ENCODE measurements at regions not wholly inside any gene's neighbourhood (a gene's known extent, or its start where the extent isn't known, plus 50 kb on each side); places are given as distances from the start of the nearest gene placed in this dataset.

DNA sequence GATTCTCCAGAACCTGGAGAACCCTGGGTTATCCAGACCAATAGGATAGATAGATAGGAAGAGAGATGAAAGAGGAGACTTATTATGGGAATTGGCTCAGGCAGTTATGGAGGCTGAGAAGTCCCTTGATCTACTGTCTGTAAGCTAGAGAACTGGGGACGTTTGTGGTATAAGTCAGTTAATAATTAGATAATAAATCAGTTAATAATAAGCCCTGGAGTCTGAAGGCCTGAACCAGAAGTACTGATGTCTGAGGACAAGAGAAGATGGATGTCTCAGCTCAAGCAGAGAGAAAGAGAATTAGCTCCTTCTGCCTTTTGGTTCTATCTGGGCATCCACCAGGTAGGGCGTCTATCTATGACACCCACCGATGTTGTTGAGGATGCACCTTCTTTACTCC, 72.9 kb upstream of the SLC22A23 start:
- TF ChIP-seq, protein P1, sequence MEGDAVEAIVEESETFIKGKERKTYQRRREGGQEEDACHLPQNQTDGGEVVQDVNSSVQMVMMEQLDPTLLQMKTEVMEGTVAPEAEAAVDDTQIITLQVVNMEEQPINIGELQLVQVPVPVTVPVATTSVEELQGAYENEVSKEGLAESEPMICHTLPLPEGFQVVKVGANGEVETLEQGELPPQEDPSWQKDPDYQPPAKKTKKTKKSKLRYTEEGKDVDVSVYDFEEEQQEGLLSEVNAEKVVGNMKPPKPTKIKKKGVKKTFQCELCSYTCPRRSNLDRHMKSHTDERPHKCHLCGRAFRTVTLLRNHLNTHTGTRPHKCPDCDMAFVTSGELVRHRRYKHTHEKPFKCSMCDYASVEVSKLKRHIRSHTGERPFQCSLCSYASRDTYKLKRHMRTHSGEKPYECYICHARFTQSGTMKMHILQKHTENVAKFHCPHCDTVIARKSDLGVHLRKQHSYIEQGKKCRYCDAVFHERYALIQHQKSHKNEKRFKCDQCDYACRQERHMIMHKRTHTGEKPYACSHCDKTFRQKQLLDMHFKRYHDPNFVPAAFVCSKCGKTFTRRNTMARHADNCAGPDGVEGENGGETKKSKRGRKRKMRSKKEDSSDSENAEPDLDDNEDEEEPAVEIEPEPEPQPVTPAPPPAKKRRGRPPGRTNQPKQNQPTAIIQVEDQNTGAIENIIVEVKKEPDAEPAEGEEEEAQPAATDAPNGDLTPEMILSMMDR (IDR thresholded peaks at IDR 0.05 in 2 of 3, conservative IDR thresholded peaks at IDR 0.05 in 1 of 3; ENCODE audit: control insufficient read depth in 2 of 3, extremely low read depth in 1 of 3, insufficient read depth in 1 of 3, low read depth in 3 of 3, low read length in 3 of 3), result no peak
- TF ChIP-seq SMC3 (IDR thresholded peaks at IDR 0.05; ENCODE audit: borderline replicate concordance, low read length) (no peak), WRNIP1 (IDR thresholded peaks at IDR 0.05; ENCODE audit: borderline replicate concordance, low read depth, low read length) (no peak), SP1 (IDR thresholded peaks at IDR 0.05; ENCODE audit: low read depth, low read length) (no peak)

Data from GM12878 (cell line).